ENCODE measurements at regions not wholly inside any gene's neighbourhood (a gene's known extent, or its start where the extent isn't known, plus 50 kb on each side); places are given as distances from the start of the nearest gene placed in this dataset.
"Not testable (repeated sequence)": the region's sequence is repeated elsewhere in the genome, so short reads cannot be mapped to it uniquely, and the experiment has no call there.

DNA sequence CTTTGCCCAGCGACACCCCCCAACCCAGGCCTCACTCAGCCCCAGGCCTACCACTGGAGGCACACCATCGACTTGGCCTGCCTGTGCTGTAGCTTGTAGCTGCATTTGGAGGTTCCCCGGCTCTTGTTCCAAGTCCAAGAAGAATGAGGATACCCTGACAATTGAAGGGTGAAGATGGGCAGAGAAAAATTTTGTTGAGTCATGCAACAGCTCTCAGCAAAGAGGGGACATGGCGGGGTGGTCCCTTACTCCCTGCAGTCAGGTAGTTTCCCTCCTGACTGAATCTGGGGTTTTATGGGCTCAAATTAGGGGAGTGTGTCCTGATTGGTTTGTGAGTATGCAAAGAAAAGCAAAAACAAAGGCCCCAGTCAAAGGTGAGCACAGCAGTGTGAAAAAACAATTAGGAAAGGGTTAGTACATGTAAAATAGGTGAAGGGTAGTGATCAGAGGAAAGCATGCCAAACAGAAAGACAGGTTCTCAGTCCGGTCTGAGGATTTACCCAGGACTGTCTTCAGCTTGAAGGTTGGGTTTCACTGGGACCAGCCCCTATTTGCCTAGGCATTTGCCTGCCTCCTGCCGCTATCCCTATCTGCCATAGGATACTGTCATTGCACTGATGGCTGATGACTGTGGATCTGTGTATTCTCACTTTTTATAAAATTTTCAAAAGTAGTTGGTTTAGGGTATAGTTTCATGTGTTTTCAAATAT, 316.4 kb upstream of the RND3 start:
- no peaks in the 10 kb centered on the region for H3K27me3 ChIP-seq (ENCODE audit: insufficient read depth, poor library complexity, severe bottlenecking)
- DNase-seq (ENCODE audit: low read depth in 1 of 2, low spot score in 1 of 2) = no peak
- H3K27ac ChIP-seq (replicated peaks) = no peak overlapping the region
- TF ChIP-seq, protein P1, sequence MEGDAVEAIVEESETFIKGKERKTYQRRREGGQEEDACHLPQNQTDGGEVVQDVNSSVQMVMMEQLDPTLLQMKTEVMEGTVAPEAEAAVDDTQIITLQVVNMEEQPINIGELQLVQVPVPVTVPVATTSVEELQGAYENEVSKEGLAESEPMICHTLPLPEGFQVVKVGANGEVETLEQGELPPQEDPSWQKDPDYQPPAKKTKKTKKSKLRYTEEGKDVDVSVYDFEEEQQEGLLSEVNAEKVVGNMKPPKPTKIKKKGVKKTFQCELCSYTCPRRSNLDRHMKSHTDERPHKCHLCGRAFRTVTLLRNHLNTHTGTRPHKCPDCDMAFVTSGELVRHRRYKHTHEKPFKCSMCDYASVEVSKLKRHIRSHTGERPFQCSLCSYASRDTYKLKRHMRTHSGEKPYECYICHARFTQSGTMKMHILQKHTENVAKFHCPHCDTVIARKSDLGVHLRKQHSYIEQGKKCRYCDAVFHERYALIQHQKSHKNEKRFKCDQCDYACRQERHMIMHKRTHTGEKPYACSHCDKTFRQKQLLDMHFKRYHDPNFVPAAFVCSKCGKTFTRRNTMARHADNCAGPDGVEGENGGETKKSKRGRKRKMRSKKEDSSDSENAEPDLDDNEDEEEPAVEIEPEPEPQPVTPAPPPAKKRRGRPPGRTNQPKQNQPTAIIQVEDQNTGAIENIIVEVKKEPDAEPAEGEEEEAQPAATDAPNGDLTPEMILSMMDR (IDR thresholded peaks at IDR 0.05; ENCODE audit: insufficient read depth, low read length) = no peak
- TF ChIP-seq GABPA (IDR thresholded peaks at IDR 0.05; ENCODE audit: low read depth) (no peak), POLR2AphosphoS5 (IDR thresholded peaks at IDR 0.05; ENCODE audit: low read depth) (no peak), SPI1 (IDR thresholded peaks at IDR 0.05; ENCODE audit: borderline replicate concordance, low read depth) (no peak)
- TF ChIP-seq, protein P2, sequence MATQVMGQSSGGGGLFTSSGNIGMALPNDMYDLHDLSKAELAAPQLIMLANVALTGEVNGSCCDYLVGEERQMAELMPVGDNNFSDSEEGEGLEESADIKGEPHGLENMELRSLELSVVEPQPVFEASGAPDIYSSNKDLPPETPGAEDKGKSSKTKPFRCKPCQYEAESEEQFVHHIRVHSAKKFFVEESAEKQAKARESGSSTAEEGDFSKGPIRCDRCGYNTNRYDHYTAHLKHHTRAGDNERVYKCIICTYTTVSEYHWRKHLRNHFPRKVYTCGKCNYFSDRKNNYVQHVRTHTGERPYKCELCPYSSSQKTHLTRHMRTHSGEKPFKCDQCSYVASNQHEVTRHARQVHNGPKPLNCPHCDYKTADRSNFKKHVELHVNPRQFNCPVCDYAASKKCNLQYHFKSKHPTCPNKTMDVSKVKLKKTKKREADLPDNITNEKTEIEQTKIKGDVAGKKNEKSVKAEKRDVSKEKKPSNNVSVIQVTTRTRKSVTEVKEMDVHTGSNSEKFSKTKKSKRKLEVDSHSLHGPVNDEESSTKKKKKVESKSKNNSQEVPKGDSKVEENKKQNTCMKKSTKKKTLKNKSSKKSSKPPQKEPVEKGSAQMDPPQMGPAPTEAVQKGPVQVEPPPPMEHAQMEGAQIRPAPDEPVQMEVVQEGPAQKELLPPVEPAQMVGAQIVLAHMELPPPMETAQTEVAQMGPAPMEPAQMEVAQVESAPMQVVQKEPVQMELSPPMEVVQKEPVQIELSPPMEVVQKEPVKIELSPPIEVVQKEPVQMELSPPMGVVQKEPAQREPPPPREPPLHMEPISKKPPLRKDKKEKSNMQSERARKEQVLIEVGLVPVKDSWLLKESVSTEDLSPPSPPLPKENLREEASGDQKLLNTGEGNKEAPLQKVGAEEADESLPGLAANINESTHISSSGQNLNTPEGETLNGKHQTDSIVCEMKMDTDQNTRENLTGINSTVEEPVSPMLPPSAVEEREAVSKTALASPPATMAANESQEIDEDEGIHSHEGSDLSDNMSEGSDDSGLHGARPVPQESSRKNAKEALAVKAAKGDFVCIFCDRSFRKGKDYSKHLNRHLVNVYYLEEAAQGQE (IDR thresholded peaks at IDR 0.05; ENCODE audit: insufficient replicate concordance, low read depth) = no peak
- H3K4me3 ChIP-seq (replicated peaks; ENCODE audit: insufficient read depth, low read length) = no peak overlapping the region

DNA sequence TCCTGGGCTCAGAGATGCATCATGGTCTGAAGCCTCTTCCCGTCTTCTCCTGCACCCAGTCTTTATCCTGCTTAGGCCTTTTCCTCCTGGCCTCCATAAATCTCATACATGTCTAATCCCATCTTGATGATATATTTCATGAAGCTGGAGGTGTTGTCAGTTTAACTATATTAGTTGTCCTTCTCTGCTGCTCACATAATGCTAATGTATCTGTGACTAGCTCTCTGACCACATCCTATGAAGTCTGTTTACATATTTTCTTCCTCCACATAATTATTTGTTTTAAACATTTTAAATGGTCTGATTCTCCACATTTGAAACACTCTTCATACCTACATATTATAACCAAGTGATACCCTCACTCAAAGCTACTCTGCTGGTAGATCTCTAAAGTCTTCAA, 315.2 kb upstream of the RND3 start:
- TF ChIP-seq GABPA (IDR thresholded peaks at IDR 0.05; ENCODE audit: low read depth) = no peak
- no peak for DNase-seq (ENCODE audit: low read depth in 1 of 2, low spot score in 1 of 2)

DNA sequence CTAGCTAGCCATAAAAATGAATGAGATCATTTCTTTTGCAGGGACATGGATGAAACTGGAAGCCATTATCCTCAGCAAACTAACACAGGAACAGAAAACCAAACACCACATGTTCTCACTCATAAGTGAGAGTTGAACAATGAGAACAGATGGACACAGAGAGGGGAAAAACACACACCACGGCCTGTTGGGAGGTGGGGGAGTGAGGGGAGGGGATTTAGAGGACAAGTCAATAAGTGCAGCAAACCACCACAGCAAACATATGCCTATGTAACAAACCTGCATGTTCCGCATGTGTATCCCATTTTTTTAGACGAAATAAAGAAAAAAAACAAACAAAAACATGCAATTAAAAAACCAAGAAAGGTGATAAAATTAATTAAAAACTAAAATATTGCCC, 308.8 kb upstream of the RND3 start:
- H3K27ac ChIP-seq (replicated peaks); H3K4me3 ChIP-seq (replicated peaks; ENCODE audit: insufficient read depth, low read length); DNase-seq (ENCODE audit: low read depth in 1 of 2, low spot score in 1 of 2); H3K27me3 ChIP-seq (ENCODE audit: insufficient read depth, poor library complexity, severe bottlenecking): not testable (repeated sequence)

More for the DNA sequence above, 315.2 kb upstream of the RND3 start:
- no peaks in the 10 kb centered on the region for H3K27me3 ChIP-seq (ENCODE audit: insufficient read depth, poor library complexity, severe bottlenecking)
- H3K4me3 ChIP-seq (replicated peaks; ENCODE audit: insufficient read depth, low read length) = no peak overlapping the region
- H3K27ac ChIP-seq (replicated peaks) = no peak overlapping the region

DNA sequence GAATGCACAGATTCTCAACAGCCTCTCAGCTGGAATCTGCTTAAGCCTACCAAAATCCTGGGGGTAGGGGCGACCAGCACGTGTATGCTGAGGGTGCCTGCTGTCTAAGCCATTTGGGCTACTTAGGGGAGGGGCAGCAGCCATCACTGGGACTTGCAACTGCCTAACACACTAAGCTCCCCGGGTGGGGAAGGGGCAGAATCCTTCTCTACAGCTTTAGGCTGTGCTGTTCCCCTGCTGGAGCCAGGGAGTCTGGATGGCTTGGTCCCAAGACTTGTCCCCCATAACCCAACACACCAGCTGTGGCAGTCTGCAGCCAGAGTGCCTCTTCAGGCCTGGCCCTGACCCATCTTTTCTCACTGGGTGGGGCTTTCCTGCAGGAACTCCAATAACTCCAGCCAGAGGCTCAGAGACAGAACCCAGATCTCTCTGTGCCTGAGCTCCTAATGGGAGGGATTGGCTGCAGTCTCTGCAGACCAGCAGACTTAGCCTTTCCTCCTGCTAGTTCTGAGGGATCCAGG, 305.4 kb upstream of the RND3 start:
- no peaks in the 10 kb centered on the region for H3K27me3 ChIP-seq (ENCODE audit: insufficient read depth, poor library complexity, severe bottlenecking)
- no peak for DNase-seq (ENCODE audit: low read depth in 1 of 2, low spot score in 1 of 2)
- H3K4me3 ChIP-seq (replicated peaks; ENCODE audit: insufficient read depth, low read length) = no peak overlapping the region
- TF ChIP-seq SPI1 (IDR thresholded peaks at IDR 0.05; ENCODE audit: borderline replicate concordance, low read depth) (no peak), GABPA (IDR thresholded peaks at IDR 0.05; ENCODE audit: low read depth) (no peak), POLR2AphosphoS5 (IDR thresholded peaks at IDR 0.05; ENCODE audit: low read depth) (no peak)
- TF ChIP-seq, protein P2 (IDR thresholded peaks at IDR 0.05; ENCODE audit: insufficient replicate concordance, low read depth) = no peak
- TF ChIP-seq, protein P1 (IDR thresholded peaks at IDR 0.05; ENCODE audit: insufficient read depth, low read length) = no peak
- H3K27ac ChIP-seq (replicated peaks) = no peak overlapping the region

DNA sequence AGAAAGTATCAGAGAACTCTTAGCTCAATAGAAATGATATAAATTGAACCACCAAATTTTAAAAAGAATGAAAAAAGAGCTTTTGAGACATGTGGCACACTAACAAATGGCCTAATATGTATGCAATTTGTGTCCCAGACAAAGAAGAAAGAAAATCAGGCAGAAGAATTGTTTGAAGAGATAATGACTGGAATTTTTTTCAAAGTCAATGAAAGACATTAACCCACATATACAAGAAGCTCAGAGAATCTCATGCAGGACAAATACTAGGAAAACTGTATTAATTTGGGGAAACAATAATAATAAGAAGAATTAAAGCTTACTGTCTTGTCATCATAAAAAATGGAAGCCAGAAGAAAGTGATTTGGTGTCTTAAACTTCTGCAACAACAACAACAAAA, 304.1 kb upstream of the RND3 start:
- H3K27me3 ChIP-seq (ENCODE audit: insufficient read depth, poor library complexity, severe bottlenecking) = no peaks in the 10 kb centered on the region
- TF ChIP-seq GABPA (IDR thresholded peaks at IDR 0.05; ENCODE audit: low read depth) (no peak), SPI1 (IDR thresholded peaks at IDR 0.05; ENCODE audit: borderline replicate concordance, low read depth) (no peak), POLR2AphosphoS5 (IDR thresholded peaks at IDR 0.05; ENCODE audit: low read depth) (no peak)
- TF ChIP-seq, protein P1 (IDR thresholded peaks at IDR 0.05; ENCODE audit: insufficient read depth, low read length) = no peak
- TF ChIP-seq, protein P2 (IDR thresholded peaks at IDR 0.05; ENCODE audit: insufficient replicate concordance, low read depth) = no peak
- H3K4me3 ChIP-seq (replicated peaks; ENCODE audit: insufficient read depth, low read length) = no peak overlapping the region
- H3K27ac ChIP-seq (replicated peaks) = no peak overlapping the region
- no peak for DNase-seq (ENCODE audit: low read depth in 1 of 2, low spot score in 1 of 2)
